WI38 (cell line): ENCODE measurements at regions not wholly inside any gene's neighbourhood (a gene's known extent, or its start where the extent isn't known, plus 50 kb on each side); places are given as distances from the start of the nearest gene placed in this dataset.

ENCODE experiments used
- H3K4me3 ChIP-seq: 2 replicates; pipeline ENCODE4 v1.5.1; 2011; ENCODE audit warnings: low read depth, mild to moderate bottlenecking, control low read depth, low read length
- TF ChIP-seq, protein P1 (sequence below): IDR thresholded peaks from 2 replicates; pipeline ENCODE4 v1.5.1; 2012; ENCODE audit warnings: low read depth, mild to moderate bottlenecking, control low read depth, low read length

DNA sequence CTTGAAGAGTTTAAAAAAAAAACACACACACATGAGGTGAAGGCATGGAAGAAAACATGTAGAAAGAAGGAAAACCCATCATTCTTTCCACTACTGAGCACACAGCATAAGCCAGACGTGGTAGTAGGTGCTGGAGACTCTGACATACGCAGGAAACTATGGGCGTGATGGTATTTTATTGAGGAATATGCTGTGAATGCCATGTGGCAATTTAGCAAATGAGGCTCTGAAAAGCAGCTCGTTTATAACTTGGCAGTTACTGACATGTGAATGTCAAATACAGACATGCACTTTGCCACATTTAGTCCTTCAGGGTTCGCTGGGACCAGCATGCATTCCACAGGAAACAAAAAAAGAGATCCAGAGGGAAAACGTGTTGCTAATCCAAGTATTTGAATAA lies 74.3 kb upstream of the IFNAR2 start:
- TF ChIP-seq, protein P1, sequence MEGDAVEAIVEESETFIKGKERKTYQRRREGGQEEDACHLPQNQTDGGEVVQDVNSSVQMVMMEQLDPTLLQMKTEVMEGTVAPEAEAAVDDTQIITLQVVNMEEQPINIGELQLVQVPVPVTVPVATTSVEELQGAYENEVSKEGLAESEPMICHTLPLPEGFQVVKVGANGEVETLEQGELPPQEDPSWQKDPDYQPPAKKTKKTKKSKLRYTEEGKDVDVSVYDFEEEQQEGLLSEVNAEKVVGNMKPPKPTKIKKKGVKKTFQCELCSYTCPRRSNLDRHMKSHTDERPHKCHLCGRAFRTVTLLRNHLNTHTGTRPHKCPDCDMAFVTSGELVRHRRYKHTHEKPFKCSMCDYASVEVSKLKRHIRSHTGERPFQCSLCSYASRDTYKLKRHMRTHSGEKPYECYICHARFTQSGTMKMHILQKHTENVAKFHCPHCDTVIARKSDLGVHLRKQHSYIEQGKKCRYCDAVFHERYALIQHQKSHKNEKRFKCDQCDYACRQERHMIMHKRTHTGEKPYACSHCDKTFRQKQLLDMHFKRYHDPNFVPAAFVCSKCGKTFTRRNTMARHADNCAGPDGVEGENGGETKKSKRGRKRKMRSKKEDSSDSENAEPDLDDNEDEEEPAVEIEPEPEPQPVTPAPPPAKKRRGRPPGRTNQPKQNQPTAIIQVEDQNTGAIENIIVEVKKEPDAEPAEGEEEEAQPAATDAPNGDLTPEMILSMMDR: no peak
- no peak overlapping the region for H3K4me3 ChIP-seq

DNA sequence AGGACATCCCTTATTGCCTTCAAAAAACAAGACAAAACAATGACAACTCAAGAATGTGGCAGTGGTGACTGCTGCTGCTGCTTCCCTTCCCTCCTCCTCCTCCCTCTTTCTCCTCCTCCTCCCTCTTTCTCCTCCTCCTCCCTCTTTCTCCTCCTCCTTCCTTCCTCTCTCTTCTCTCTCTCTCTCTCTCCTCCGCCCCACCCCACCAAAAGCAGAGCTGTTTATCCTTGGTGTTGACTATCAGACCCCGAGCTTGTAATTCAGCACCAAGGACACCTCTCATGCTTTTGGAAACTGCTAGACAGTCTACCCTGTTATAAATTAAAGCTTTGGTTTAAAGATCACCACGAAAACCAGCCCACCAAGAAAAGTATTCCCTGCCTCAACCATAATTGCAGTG lies 72.4 kb upstream of the IFNAR2 start:
- TF ChIP-seq, protein P1: no peak
- no peak overlapping the region for H3K4me3 ChIP-seq

GRCh38 chr21:33158654-33159053 lies 71.1 kb upstream of the IFNAR2 start:
- TF ChIP-seq, protein P1: no peak
- H3K4me3 ChIP-seq: no peak overlapping the region

GRCh38 chr21:33162436-33162951 lies 67.2 kb upstream of the IFNAR2 start:
- TF ChIP-seq, protein P1: no peak
- no peak overlapping the region for H3K4me3 ChIP-seq

DNA sequence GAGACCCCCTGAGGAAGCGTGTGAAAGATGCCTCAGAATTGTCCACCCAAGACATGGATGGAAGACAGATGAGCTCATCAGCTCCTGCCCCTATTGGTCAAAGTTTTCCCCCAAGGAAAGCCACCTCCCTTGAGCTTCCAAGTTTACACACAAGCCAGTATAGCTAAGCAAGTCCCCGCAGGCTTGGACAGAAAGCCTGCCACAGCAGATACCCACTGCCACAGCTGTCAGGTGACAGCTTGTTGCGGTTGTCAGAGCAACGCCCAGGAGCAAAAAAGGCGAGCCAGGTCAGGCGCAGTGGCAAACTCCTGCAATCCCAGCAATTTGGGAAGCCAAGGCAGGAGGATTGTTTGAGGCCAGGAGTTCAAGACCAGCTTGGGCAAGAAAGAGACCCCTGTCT lies 60.9 kb upstream of the IFNAR2 start:
- TF ChIP-seq, protein P1: no peak
- H3K4me3 ChIP-seq: no peak overlapping the region

GRCh38 chr21:33169359-33169758 lies 60.4 kb upstream of the IFNAR2 start:
- TF ChIP-seq, protein P1: no peak
- no peak overlapping the region for H3K4me3 ChIP-seq

- no peak overlapping the region for H3K4me3 ChIP-seq
- TF ChIP-seq, protein P1: no peak
These were observed 58.0 kb upstream of the IFNAR2 start for GRCh38 chr21:33171616-33172169.
